ENCODE measurements at regions not wholly inside any gene's neighbourhood (a gene's known extent, or its start where the extent isn't known, plus 50 kb on each side); places are given as distances from the start of the nearest gene placed in this dataset.

DNA sequence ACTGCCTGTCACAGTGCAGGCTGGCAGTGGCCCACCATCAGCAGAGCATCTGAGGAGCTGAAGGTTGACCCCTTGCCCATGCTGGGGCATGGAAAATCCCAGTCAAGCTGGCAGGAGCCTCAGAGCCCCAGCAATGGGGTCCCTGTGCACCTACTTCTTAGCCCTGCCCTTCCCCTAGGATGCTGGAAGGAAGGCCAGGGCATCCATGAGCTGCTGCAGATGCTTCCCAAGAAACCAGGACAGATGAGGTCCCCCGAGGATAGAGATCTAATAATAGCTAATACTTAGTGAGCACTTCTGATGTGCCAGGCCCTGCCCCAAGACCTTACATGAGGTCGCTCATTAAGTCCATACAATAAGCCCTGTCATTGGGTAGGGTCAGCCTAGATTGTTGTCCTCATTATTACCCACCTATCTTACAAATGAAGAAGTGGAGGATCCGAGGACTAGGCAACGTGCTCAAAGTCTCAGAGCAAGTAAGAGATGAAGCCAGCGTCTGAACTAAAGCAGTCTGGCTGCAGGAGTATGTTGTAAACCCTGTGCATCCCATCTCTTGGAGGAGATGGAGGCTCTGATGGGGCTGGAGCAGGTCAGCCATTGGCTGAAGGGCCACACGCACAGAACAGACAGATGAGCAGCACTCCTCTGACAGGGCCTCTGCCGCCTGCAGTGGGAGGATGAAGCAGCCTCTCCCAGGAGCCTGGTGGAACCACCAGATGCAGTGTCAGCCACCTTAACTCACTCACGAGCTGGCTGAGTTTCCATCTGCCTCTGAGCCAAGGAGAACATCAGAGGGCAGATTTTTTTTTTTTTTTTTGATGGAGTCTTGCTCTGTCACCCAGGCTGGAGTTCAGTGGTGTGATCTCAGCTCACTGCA, 175.4 kb downstream of the WSCD1 start:
- ChIA-PET CTCF (no interaction called here), POLR2A (no interaction called here)
- Histone ChIP-seq H3K27me3 (ENCODE audit: control insufficient read depth, insufficient read depth, low read length) (peaks cover 1% of the 10 kb centered on the region; the same call in 1 of the 2 replicates), H3K36me3 (ENCODE audit: control insufficient read depth, insufficient read depth, low read length) (no peaks in the 10 kb centered on the region), H3K4me3 (ENCODE audit: low read depth, low read length) (no peak overlapping the region)
- TF ChIP-seq, protein P1, sequence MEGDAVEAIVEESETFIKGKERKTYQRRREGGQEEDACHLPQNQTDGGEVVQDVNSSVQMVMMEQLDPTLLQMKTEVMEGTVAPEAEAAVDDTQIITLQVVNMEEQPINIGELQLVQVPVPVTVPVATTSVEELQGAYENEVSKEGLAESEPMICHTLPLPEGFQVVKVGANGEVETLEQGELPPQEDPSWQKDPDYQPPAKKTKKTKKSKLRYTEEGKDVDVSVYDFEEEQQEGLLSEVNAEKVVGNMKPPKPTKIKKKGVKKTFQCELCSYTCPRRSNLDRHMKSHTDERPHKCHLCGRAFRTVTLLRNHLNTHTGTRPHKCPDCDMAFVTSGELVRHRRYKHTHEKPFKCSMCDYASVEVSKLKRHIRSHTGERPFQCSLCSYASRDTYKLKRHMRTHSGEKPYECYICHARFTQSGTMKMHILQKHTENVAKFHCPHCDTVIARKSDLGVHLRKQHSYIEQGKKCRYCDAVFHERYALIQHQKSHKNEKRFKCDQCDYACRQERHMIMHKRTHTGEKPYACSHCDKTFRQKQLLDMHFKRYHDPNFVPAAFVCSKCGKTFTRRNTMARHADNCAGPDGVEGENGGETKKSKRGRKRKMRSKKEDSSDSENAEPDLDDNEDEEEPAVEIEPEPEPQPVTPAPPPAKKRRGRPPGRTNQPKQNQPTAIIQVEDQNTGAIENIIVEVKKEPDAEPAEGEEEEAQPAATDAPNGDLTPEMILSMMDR (IDR thresholded peaks at IDR 0.05; ENCODE audit: insufficient read depth, low read depth, low read length): no peak
- DNase-seq (ENCODE audit: low read depth): no peak

DNA sequence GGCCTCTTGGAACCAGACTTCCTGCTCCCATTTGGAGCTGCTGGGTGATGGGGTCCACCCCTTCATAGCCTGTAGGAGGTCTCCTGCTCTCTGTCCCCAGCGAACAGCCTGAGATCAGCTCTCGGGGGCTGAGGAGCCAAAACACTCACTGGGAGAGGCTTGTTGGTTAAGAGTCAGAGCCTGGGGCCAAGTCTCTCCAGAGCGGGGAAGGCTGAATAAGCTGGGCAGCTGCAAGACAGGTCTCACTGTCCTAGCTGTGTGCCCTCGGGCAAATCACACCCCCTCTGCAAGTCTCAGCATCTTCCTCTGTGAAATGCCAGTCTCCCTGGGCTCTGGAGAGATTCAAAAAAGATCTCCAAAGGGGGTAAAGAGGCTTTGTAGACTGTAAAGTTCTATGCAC, 174.6 kb downstream of the WSCD1 start:
- DNase-seq (ENCODE audit: low read depth): no peak
- Histone ChIP-seq H3K36me3 (ENCODE audit: control insufficient read depth, insufficient read depth, low read length) (no peaks in the 10 kb centered on the region), H3K27me3 (ENCODE audit: control insufficient read depth, insufficient read depth, low read length) (peaks cover 1% of the 10 kb centered on the region; the same call in 1 of the 2 replicates), H3K4me3 (ENCODE audit: low read depth, low read length) (no peak overlapping the region)
- TF ChIP-seq, protein P1 (IDR thresholded peaks at IDR 0.05; ENCODE audit: insufficient read depth, low read depth, low read length): no peak
- ChIA-PET CTCF (no interaction called here), POLR2A (no interaction called here)

DNA sequence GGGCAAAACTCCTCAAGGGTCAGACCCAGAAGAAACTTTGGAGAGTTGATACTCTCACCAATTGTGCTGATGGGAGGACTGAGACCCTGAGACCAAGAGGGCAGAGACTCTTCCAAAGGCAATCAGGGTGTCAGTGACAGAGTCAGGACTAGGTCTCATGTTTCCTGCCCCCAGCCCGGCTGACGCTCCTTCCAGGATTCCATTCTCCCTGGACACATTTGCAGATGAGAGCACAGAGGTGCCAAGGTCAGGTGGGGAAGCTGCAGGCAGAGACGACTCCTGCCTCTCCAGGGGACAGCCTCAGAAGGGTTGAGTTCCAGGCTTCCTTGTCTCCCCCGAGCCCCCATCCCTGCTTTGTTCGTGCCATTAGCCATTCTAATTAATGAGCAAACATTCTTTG, 174.1 kb downstream of the WSCD1 start:
- Histone ChIP-seq H3K27me3 (ENCODE audit: control insufficient read depth, insufficient read depth, low read length) (peaks cover 1% of the 10 kb centered on the region; the same call in 1 of the 2 replicates), H3K36me3 (ENCODE audit: control insufficient read depth, insufficient read depth, low read length) (no peaks in the 10 kb centered on the region), H3K4me3 (ENCODE audit: low read depth, low read length) (no peak overlapping the region)
- ChIA-PET CTCF (interaction anchor here (0.6 kb wide), 1 partner anchor 49 kb away, joined by 3 read pairs; no protein-coding TSS in a partner anchor), POLR2A (no interaction called here)
- TF ChIP-seq, protein P1 (IDR thresholded peaks at IDR 0.05; ENCODE audit: insufficient read depth, low read depth, low read length): no peak
- no peak for DNase-seq (ENCODE audit: low read depth)

DNA sequence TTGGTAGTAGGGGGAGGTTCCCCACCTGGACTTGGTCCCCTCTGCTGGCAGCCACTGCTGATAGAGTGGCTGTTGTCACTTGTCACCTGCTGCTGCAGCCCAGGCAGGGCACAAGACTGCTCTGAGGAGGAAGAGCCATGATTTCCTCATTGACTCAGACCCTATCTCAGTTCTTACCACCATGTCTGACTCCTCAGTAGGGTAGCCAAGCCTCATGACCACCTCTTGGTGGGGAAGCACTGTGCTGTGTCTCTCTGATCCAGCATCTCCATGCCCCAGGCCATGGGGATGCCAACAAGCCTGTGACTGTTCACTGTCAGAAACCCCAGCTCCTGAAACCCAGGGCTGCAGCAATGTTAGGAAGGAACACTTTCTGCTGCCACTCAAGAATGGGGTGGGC, 173.0 kb downstream of the WSCD1 start:
- CTCF ChIA-PET: no interaction called here
- Histone ChIP-seq H3K4me3 (ENCODE audit: low read depth, low read length) (no peak overlapping the region), H3K36me3 (ENCODE audit: control insufficient read depth, insufficient read depth, low read length) (no peaks in the 10 kb centered on the region), H3K27me3 (ENCODE audit: control insufficient read depth, insufficient read depth, low read length) (peaks cover 4% of the 10 kb centered on the region; the same call in 1 of the 2 replicates)
- DNase-seq (ENCODE audit: low read depth): no peak
- TF ChIP-seq, protein P1 (IDR thresholded peaks at IDR 0.05; ENCODE audit: insufficient read depth, low read depth, low read length): no peak
- POLR2A ChIA-PET: no interaction called here

DNA sequence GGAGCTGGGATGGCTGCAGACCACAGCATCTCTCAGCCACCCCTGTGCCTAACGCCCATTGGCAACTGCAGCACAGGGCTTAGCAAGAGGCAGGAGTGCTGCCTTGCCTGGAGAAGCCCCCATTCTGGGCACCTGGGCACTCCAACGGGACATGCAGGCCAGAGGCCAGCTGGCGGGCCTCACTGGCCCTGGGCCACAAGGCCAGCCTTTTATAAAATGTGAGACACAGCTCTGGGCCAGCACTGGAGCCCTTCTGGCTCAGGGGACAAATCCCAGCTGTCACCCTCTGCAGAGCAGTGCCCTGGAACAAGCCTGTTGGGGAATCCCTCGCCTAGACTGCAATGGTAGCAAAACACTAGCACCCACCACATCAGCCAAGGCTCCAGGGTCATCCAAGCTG, 171.8 kb downstream of the WSCD1 start:
- no peak for DNase-seq (ENCODE audit: low read depth)
- CTCF ChIA-PET: no interaction called here
- no peaks in the 10 kb centered on the region for H3K36me3 ChIP-seq (ENCODE audit: control insufficient read depth, insufficient read depth, low read length)
- POLR2A ChIA-PET: no interaction called here
- no peak overlapping the region for H3K4me3 ChIP-seq (ENCODE audit: low read depth, low read length)
- peaks cover 4% of the 10 kb centered on the region; the same call in 1 of the 2 replicates for H3K27me3 ChIP-seq (ENCODE audit: control insufficient read depth, insufficient read depth, low read length)
- TF ChIP-seq, protein P1 (IDR thresholded peaks at IDR 0.05; ENCODE audit: insufficient read depth, low read depth, low read length): no peak

All from BJ (cell line).